GM12874 (cell line): ENCODE measurements at regions not wholly inside any gene's neighbourhood (a gene's known extent, or its start where the extent isn't known, plus 50 kb on each side); places are given as distances from the start of the nearest gene placed in this dataset.

Experiments
- CTCF ChIP-seq: IDR thresholded peaks from 2 replicates; pipeline ENCODE4 v1.5.1; 2011; ENCODE audit warnings: low read depth, mild to moderate bottlenecking, control low read depth, low read length, moderate library complexity; ENCODE audit not compliant: insufficient read depth

DNA sequence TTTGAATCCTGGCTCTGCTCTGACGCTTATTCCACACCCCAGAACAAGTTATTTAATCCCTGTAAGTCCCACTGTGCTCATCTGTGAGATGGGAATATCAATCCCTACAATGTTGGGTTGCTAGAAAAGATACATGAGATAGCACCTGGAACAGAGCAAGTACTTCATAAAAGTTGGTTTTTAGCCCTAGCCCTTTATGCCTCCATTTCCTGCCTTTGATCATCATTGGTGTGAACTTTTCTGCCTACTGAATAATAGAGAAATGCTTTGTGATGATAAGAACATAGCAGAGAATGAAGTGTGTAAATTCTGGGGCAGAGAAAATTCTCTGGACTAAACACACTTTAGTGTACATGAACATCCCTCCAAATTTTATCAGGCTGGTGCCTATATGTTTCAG lies 90.3 kb upstream of the RANBP6 start:
- TF ChIP-seq CTCF = no peak

- no peak for TF ChIP-seq CTCF
Observed at GRCh38 chr9:6098431-6098830, 83.0 kb upstream of the RANBP6 start.

- no peak for TF ChIP-seq CTCF
Observed at GRCh38 chr9:6096821-6097220, 81.4 kb upstream of the RANBP6 start.

DNA sequence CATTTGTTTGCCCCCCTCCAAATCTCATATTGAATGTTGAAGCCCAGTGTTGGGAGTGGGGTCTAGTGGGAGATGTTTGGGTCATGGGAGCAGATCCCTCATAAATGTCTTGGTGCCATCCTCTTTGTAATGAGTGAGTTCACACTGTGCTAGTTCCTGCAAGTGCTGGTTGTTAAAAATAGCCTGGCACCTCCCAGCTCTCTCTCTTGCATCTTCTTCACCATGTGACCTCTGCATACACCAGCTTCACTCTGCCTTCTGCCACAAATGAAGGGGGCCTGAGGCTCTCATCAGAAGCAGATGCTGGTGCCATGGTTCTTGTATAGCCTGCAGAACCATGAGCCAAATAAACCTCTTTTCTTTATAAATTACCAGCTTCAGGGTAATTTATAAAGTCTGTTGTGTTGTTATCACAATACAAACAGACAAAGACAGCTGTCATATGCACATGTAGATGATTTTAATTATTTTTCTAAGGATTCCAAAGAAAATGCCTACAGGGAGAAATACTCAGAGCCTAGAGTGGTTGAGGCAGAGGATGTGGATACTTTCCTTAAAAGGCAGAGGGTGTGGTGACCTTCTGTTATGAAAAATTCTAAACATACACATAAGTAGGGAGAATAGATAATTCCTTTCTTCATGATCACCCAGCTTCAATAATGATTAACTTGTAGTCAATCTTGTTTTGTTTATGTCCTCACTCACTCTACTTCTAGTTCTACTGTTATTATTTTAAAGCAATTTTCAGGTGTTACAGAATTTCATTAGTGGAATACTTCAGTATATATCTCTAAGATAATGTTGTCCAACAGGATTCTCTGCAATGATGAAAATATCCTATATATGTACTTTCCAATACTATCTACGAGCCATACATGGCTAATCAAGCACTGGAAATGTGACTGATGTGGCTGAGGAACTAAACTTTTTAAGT lies 75.1 kb upstream of the RANBP6 start:
- no peak for TF ChIP-seq CTCF

DNA sequence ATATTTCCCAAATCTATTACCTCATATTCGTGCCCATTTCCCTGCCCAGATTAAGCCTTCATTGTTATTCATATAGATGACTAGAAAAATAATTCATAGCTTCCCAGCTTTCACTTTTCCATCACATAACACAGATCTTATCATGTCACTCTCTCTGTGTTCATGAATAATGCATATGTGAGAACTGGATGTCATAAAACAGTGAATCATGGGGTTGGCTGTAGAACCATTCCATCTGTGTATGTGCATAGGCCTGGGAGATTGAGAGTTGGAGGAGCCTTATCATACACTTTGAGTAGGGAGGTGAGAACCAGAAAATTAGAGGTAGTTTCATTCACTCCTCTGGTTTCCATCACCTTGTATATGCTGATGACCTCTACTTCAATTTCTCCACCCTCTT lies 73.9 kb upstream of the RANBP6 start:
- no peak for TF ChIP-seq CTCF

DNA sequence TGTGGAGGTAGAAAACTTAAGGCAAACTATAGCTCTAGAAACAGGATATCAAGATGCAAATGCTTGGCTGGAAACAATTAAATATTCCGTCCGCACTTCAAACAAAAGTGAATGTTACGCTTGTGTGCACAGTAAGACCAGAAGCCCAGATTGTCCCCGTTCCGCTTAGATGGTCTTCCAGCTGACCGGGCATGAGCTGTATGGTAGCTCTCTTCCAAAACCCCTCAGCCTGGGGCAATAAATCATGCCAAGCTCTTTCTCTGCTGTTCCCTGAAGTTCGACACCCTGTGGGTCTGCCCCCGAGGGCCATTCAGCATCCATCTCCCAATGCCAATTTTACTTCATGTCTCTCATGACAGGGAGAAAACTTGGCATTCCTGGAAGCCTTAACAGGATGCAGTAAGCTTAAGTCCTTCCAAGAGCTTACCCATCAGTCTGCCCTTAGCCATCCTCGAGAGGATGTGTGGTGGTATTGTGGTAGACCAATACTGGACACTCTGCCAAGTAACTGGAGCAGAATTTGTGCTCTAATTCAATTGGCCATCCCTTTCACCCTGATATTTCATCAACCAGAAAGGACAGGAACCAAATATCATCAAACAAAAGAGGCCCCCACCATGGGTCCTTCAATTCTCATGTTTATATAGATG lies 70.7 kb upstream of the RANBP6 start:
- no peak for TF ChIP-seq CTCF

GRCh38 chr9:6080154-6080716 lies 64.8 kb upstream of the RANBP6 start:
- no peak for TF ChIP-seq CTCF
